GM12878 (cell line): ENCODE measurements at regions not wholly inside any gene's neighbourhood (a gene's known extent, or its start where the extent isn't known, plus 50 kb on each side); places are given as distances from the start of the nearest gene placed in this dataset.

Experiments
- ATAC-seq: fragments of 200-7000 bp; cut with Tn5 transposase; 3 replicates; pipeline ENCODE4 v1.9.1; 2020; ENCODE audit warnings: mild to moderate bottlenecking, moderate library complexity
- BruUV-seq: library from RNA; stranded (reverse); fragments of 400-500 nt; replicated peaks from 2 replicates; lab custom pipeline; 2021; lab: Mats Ljungman, UMichigan
- CTCF ChIA-PET: fragments of 300-600 bp; sonication (Branson Sonifier 250); formaldehyde crosslinking; extraction: SDS; loops from one replicate; lab custom pipeline; 2021; ENCODE audit warnings: inconsistent platforms; lab: Yijun Ruan, JAX
- POLR2A ChIA-PET: fragments of 350-600 bp; formaldehyde crosslinking; extraction: SDS; loops from one replicate; lab custom pipeline; 2021; ENCODE audit warnings: inconsistent platforms; lab: Charles Lee
- RAD21 ChIA-PET: fragments of 300-600 bp; sonication (Branson Sonifier 250); formaldehyde crosslinking; loops from one replicate; lab custom pipeline; 2023; ENCODE audit warnings: antibody characterized with exemption; ENCODE audit not compliant: unreplicated experiment; lab: Charles Lee
- SMC1A ChIA-PET: fragments of 300-600 bp; sonication (Branson Sonifier 250); formaldehyde crosslinking; loops from one replicate; lab custom pipeline; 2023; ENCODE audit not compliant: unreplicated experiment, uncharacterized antibody; lab: Charles Lee
- DNase-seq: peaks from one replicate; pipeline ENCODE4 v3.0.0-alpha.2; 2011; ENCODE audit warnings: low read depth, low spot score
- FAIRE-seq: peaks from 3 replicates; lab custom pipeline; 2011; peaks lifted over from hg19 to GRCh38; lab: Jason Lieb, UNC
- H2AFZ ChIP-seq: 2 replicates; pipeline ENCODE4 v1.6.0; 2011; ENCODE audit warnings: low read depth, low read length, control low read depth; ENCODE audit not compliant: control insufficient read depth
- H3K27ac ChIP-seq: 2 replicates; pipeline ENCODE4 v1.5.1; 2011; ENCODE audit warnings: control low read depth; ENCODE audit not compliant: control insufficient read depth, insufficient read depth
- H3K27me3 ChIP-seq, 2 experiments: replicated peaks in 1 of 2; 2 replicates each; pipeline versions ENCODE4 v1.6.0 to v1.6.1; 2011; ENCODE audit warnings: low read length in 1 of 2; ENCODE audit not compliant: control insufficient read depth in 2 of 2, insufficient read depth in 2 of 2
- H3K36me3 ChIP-seq, 2 experiments: 2 replicates each; pipeline ENCODE4 v1.5.1; 2011; ENCODE audit warnings: low read length in 1 of 2; ENCODE audit not compliant: control insufficient read depth in 2 of 2, insufficient read depth in 2 of 2
- H3K4me1 ChIP-seq: 2 replicates; pipeline ENCODE4 v1.6.1; 2011; ENCODE audit warnings: mild to moderate bottlenecking, low read length, moderate library complexity, mixed read lengths; ENCODE audit not compliant: control insufficient read depth, insufficient read depth
- H3K4me2 ChIP-seq: 2 replicates; pipeline ENCODE4 v1.6.0; 2011; ENCODE audit warnings: control low read depth; ENCODE audit not compliant: control insufficient read depth, insufficient read depth
- H3K4me3 ChIP-seq: fragments of 200-600 bp; sonication (generic); 2 replicates; pipeline ENCODE4 v1.5.1; 2016
- H3K79me2 ChIP-seq: 2 replicates; pipeline ENCODE4 v1.6.0; 2011; ENCODE audit warnings: low read length; ENCODE audit not compliant: control insufficient read depth, insufficient read depth
- H3K9ac ChIP-seq: 2 replicates; pipeline ENCODE4 v1.8.0; 2011; ENCODE audit warnings: low read length, control low read depth, mixed read lengths; ENCODE audit not compliant: control insufficient read depth, insufficient read depth
- H3K9me3 ChIP-seq: replicated peaks from 3 replicates; pipeline ENCODE4 v1.5.1; 2011; ENCODE audit warnings: mild to moderate bottlenecking, low read length; ENCODE audit not compliant: control insufficient read depth, insufficient read depth
- H4K20me1 ChIP-seq: 2 replicates; pipeline ENCODE4 v1.6.0; 2011; ENCODE audit not compliant: control insufficient read depth, insufficient read depth
- CBFB ChIP-seq: IDR thresholded peaks from 2 replicates; pipeline ENCODE4 v1.6.1; 2016; ENCODE audit warnings: antibody characterized with exemption, low read depth
- HDGF ChIP-seq: fragments of 450-650 bp; IDR thresholded peaks from 2 replicates; pipeline ENCODE4 v1.6.1; 2016; ENCODE audit warnings: antibody characterized with exemption
- PAX5 ChIP-seq: IDR thresholded peaks from 2 replicates; pipeline ENCODE4 v1.6.1; 2011; ENCODE audit warnings: low read depth, low read length, borderline replicate concordance
- SIX5 ChIP-seq: IDR thresholded peaks from 2 replicates; pipeline ENCODE4 v1.6.1; 2011; ENCODE audit warnings: mild to moderate bottlenecking, low read depth, low read length, moderate library complexity; ENCODE audit not compliant: severe bottlenecking
- TAF1 ChIP-seq: IDR thresholded peaks from 2 replicates; pipeline ENCODE4 v1.6.1; 2011; ENCODE audit warnings: mild to moderate bottlenecking, low read depth, low read length, borderline replicate concordance
- WGBS: methylation state at CpG from one replicate; pipeline ENCODE4 v1.1.6; 2016; ENCODE audit warnings: low lambda C conversion rate; ENCODE audit not compliant: insufficient replicate concordance, insufficient coverage; ENCODE audit errors: missing lambda C conversion rate; 5-methylcytosine and 5-hydroxymethylcytosine counted together
- in situ Hi-C: fragments of 300-500 bp; cut with MboI; formaldehyde crosslinking; loops from 9 replicates; pipeline ENCODE4 v1.14.3; 2018; ENCODE audit warnings: mixed read lengths
- intact Hi-C: fragments of 100-400 bp; cut with micrococcal nuclease; formaldehyde crosslinking; loops from one replicate; pipeline ENCODE4 v1.14.2; 2022; ENCODE audit not compliant: unreplicated experiment

- POLR2A ChIA-PET, result interaction anchor here (0.6 to 3.9 kb wide), 8 partner anchors 10 to 1788 kb away, joined by 3 to 33 read pairs (median 6); partner anchors contain the start of gene NDUFB4
- peak overlapping the region; percentile 69 for H3K4me3 ChIP-seq
- H2AFZ ChIP-seq, result no peak overlapping the region; the same call in 1 of the 2 replicates
- no peaks in the 10 kb centered on the region; the same call in none of the 3 replicates for H3K9me3 ChIP-seq
- no peak for TF ChIP-seq SIX5
- 0 out of 2 replicates have a peak, but pooled peaks have one; percentile 28 for TF ChIP-seq PAX5
- 0 out of 2 replicates have a peak, but pooled peaks have one; percentile 12 for TF ChIP-seq TAF1
- peak; percentile 82; the same call in 1 of the 2 replicates for TF ChIP-seq HDGF
- no peak for TF ChIP-seq CBFB
- no peaks in the 10 kb centered on the region for H4K20me1 ChIP-seq
- SMC1A ChIA-PET, result interaction anchor here (0.6 to 18.8 kb wide), 14 partner anchors 8 to 654 kb away, joined by 3 to 394 read pairs (median 4); no protein-coding TSS in a partner anchor
- H3K4me2 ChIP-seq, result peak overlapping the region; percentile 49
- ATAC-seq, result peak; percentile 45
- intact Hi-C loops, result loop anchor here (5.0 kb wide), 1 partner anchor 36 kb away; no protein-coding TSS in a partner anchor
- RAD21 ChIA-PET, result interaction anchor here (0.7 to 12.5 kb wide), 9 partner anchors 8 to 133 kb away, joined by 3 to 207 read pairs (median 6); no protein-coding TSS in a partner anchor
- no peak for FAIRE-seq
- H3K36me3 ChIP-seq, result no peaks in the 10 kb centered on the region
- no TSS peak for BruUV-seq
- peak overlapping the region; percentile 57 for H3K9ac ChIP-seq
- no peak for DNase-seq
- peaks cover 52% of the 10 kb centered on the region for H3K79me2 ChIP-seq
- peak overlapping the region; percentile 72 for H3K27ac ChIP-seq
- in situ Hi-C loops, result no loop called here
- peaks cover 10% of the 10 kb centered on the region; the same call in 1 of the 2 replicates for H3K4me1 ChIP-seq
- WGBS, result 48% methylated on average over 6 of the region's 6 CpGs
- no peaks in the 10 kb centered on the region for H3K27me3 ChIP-seq
- CTCF ChIA-PET, result interaction anchor here (0.6 to 4.6 kb wide), 8 partner anchors 8 to 74 kb away, joined by 3 to 46 read pairs (median 6); no protein-coding TSS in a partner anchor
Observed at GRCh38 chr3:118808723-118809122, 225.9 kb downstream of the IGSF11 start.
